HG03097 (cell line): ENCODE measurements at regions not wholly inside any gene's neighbourhood (a gene's known extent, or its start where the extent isn't known, plus 50 kb on each side); places are given as distances from the start of the nearest gene placed in this dataset.

ENCODE experiments used
- ATAC-seq: cut with Tn5 transposase; IDR thresholded peaks from one replicate; pipeline ENCODE4 v1.9.1; 2021; ENCODE audit not compliant: unreplicated experiment, low FRiP score

- no peak for ATAC-seq
Measured at GRCh38 chr4:53780736-53781400, 189.6 kb upstream of the LNX1 start.

GRCh38 chr4:53779025-53779424 lies 187.7 kb upstream of the LNX1 start:
- no peak for ATAC-seq

- no peak for ATAC-seq
Measured at GRCh38 chr4:53778155-53778554, 186.9 kb upstream of the LNX1 start.

- no peak for ATAC-seq
Measured at GRCh38 chr4:53777244-53777984, 186.1 kb upstream of the LNX1 start.

GRCh38 chr4:53776141-53776540 lies 184.9 kb upstream of the LNX1 start:
- ATAC-seq: no peak

GRCh38 chr4:53775381-53775780 lies 184.1 kb upstream of the LNX1 start:
- ATAC-seq: no peak

- ATAC-seq: no peak
Measured at GRCh38 chr4:53771326-53771725, 180.0 kb upstream of the LNX1 start.

GRCh38 chr4:53767482-53767881 lies 176.2 kb upstream of the LNX1 start:
- ATAC-seq: no peak

- no peak for ATAC-seq
Measured at GRCh38 chr4:53764761-53765490, 173.6 kb upstream of the LNX1 start.

GRCh38 chr4:53763813-53764597 lies 172.7 kb upstream of the LNX1 start:
- ATAC-seq: no peak

GRCh38 chr4:53755656-53756055 lies 164.4 kb upstream of the LNX1 start:
- ATAC-seq: no peak

GRCh38 chr4:53752124-53752523 lies 160.8 kb upstream of the LNX1 start:
- ATAC-seq: no peak

GRCh38 chr4:53748328-53748772 lies 157.1 kb upstream of the LNX1 start:
- ATAC-seq: peak; percentile 99

- no peak for ATAC-seq
Measured at GRCh38 chr4:53747401-53747800, 156.1 kb upstream of the LNX1 start.

- no peak for ATAC-seq
Measured at GRCh38 chr4:53744446-53745160, 153.3 kb upstream of the LNX1 start.

GRCh38 chr4:53734584-53735353 lies 143.5 kb upstream of the LNX1 start:
- no peak for ATAC-seq

GRCh38 chr4:53734182-53734581 lies 142.9 kb upstream of the LNX1 start:
- no peak for ATAC-seq

GRCh38 chr4:53732661-53733060 lies 141.4 kb upstream of the LNX1 start:
- no peak for ATAC-seq

GRCh38 chr4:53730031-53730805 lies 138.9 kb upstream of the LNX1 start:
- no peak for ATAC-seq
